Thoracic aorta (tissue), 2 donors: ENCODE measurements at regions not wholly inside any gene's neighbourhood (a gene's known extent, or its start where the extent isn't known, plus 50 kb on each side); places are given as distances from the start of the nearest gene placed in this dataset.

Experiments used
- ATAC-seq: fragments of 150-250 bp; one replicate; pipeline ENCODE4 v1.8.0; 2017; ENCODE audit warnings: low read depth; ENCODE audit not compliant: insufficient number of reproducible peaks, low FRiP score
- DNase-seq: peaks from one replicate; pipeline ENCODE4 v3.0.0-alpha.2; 2020; ENCODE audit warnings: low spot score
- H3K27ac ChIP-seq, 2 donors: fragments of 200-600 bp; sonication (generic); 1 replicate in 1 of 2; 2 replicates in 1 of 2; pipeline ENCODE4 v1.5.1; 2016; ENCODE audit warnings: mild to moderate bottlenecking in 2 of 2, moderate library complexity in 2 of 2
- H3K27me3 ChIP-seq: fragments of 200-600 bp; sonication (generic); replicated peaks from 2 replicates; pipeline ENCODE4 v1.6.0; 2016; ENCODE audit warnings: mild to moderate bottlenecking; ENCODE audit not compliant: insufficient read depth
- H3K36me3 ChIP-seq: fragments of 200-600 bp; sonication (generic); one replicate; pipeline ENCODE4 v1.5.1; 2016
- H3K4me1 ChIP-seq, 2 donors: fragments of 200-600 bp; sonication (generic); 1 replicate in 1 of 2; 2 replicates in 1 of 2; pipeline versions ENCODE4 v1.5.1 to v1.6.0; 2016; ENCODE audit warnings: low read depth in 2 of 2, mild to moderate bottlenecking in 1 of 2; ENCODE audit not compliant: control insufficient read depth in 1 of 2
- H3K4me3 ChIP-seq: fragments of 200-600 bp; sonication (generic); 2 replicates; pipeline ENCODE4 v1.5.1; 2016; ENCODE audit warnings: mild to moderate bottlenecking
- H3K9me3 ChIP-seq: fragments of 200-600 bp; sonication (generic); 2 replicates; pipeline ENCODE4 v1.5.1; 2016
- TF ChIP-seq, protein P1 (sequence below): fragments of 200-600 bp; sonication (generic); IDR thresholded peaks from one replicate; pipeline ENCODE4 v1.5.1; 2019; ENCODE audit warnings: antibody characterized with exemption

DNA sequence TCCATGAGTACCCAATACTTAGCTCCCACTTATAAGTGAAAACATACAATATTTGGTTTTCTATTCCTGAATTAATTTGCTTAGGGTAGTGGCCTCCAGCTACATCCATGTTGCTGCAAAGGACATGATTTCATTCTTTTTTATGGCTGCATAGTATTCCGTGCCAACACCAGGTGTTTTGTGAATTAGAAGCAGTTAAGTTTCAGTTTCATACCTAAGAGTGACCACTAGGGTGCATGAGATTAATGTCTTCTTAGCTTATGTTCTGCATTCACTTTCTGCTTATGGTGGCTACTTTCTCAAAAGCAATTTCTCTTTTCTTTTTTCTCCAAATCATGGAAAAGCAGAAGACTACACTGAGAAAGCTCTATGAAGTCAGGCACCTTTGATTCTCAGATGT, 65.1 kb upstream of the VSTM2A start:
- H3K27ac ChIP-seq = no peak overlapping the region

DNA sequence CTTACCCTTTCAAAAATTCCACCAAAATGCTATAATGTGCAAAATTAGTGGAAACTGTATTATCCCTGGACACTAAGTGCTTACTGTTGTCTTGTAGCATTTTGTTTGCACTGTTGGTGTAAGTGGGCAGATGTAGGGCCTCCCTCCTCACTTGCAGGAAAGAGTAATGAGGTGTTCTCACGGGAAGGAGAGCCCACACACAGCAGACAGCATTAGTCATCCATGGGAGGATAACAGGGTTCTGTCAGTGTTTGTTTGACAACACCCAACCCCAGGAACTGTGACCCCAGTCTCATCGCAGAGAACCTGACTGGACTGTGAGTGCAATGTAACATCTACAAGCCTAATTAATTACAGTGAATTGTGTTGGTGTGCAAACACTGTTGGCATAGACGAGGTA, 58.7 kb upstream of the VSTM2A start:
- ATAC-seq (no peak), DNase-seq (no peak)
- Histone ChIP-seq H3K9me3 (no peaks in the 10 kb centered on the region), H3K4me3 (no peak overlapping the region), H3K36me3 (no peaks in the 10 kb centered on the region), H3K4me1 (no peaks in the 10 kb centered on the region), H3K27me3 (no peaks in the 10 kb centered on the region), H3K27ac (no peak overlapping the region)
- TF ChIP-seq, protein P1, sequence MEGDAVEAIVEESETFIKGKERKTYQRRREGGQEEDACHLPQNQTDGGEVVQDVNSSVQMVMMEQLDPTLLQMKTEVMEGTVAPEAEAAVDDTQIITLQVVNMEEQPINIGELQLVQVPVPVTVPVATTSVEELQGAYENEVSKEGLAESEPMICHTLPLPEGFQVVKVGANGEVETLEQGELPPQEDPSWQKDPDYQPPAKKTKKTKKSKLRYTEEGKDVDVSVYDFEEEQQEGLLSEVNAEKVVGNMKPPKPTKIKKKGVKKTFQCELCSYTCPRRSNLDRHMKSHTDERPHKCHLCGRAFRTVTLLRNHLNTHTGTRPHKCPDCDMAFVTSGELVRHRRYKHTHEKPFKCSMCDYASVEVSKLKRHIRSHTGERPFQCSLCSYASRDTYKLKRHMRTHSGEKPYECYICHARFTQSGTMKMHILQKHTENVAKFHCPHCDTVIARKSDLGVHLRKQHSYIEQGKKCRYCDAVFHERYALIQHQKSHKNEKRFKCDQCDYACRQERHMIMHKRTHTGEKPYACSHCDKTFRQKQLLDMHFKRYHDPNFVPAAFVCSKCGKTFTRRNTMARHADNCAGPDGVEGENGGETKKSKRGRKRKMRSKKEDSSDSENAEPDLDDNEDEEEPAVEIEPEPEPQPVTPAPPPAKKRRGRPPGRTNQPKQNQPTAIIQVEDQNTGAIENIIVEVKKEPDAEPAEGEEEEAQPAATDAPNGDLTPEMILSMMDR = no peak

More for the DNA sequence above, 65.1 kb upstream of the VSTM2A start:
- H3K9me3 ChIP-seq = no peaks in the 10 kb centered on the region
- H3K27me3 ChIP-seq = no peaks in the 10 kb centered on the region
- no peaks in the 10 kb centered on the region for H3K36me3 ChIP-seq
- H3K4me1 ChIP-seq = no peaks in the 10 kb centered on the region
- H3K4me3 ChIP-seq = no peak overlapping the region
- DNase-seq = no peak
- no peak for ATAC-seq
- TF ChIP-seq, protein P1 = no peak

DNA sequence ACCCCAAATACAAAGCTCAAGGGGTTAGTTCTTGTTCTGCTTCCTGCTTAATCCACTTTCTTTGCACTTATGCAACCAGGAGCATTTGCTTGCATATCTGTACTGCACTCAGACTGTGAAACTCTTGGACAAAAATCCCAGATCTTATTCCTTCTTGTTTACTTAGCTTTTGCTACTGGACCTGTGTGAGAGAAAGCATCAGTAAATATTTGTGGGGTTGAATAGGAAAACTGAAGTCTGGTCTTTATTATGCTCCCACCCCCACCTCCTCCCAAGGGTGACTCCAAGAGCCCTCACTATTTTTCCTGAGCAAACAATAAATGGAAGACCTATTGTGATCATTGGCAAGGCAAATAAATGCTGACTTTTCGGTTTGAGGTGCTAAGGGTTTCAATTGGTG, 57.1 kb upstream of the VSTM2A start:
- no peak for DNase-seq
- Histone ChIP-seq H3K27ac (no peak overlapping the region), H3K4me3 (no peak overlapping the region), H3K27me3 (no peaks in the 10 kb centered on the region), H3K9me3 (no peaks in the 10 kb centered on the region), H3K4me1 (no peaks in the 10 kb centered on the region), H3K36me3 (no peaks in the 10 kb centered on the region)
- no peak for ATAC-seq
- TF ChIP-seq, protein P1 = no peak
